B cell (primary cell): ENCODE measurements at regions not wholly inside any gene's neighbourhood (a gene's known extent, or its start where the extent isn't known, plus 50 kb on each side); places are given as distances from the start of the nearest gene placed in this dataset.

Experiments used
- CTCF ChIP-seq: fragments of 200-600 bp; IDR thresholded peaks from one replicate; pipeline ENCODE4 v1.8.0; 2022; ENCODE audit warnings: antibody characterized with exemption, mild to moderate bottlenecking
- EZH2 ChIP-seq: IDR thresholded peaks from 2 replicates; pipeline ENCODE4 v1.6.1; 2012; ENCODE audit warnings: borderline replicate concordance, low read depth, mild to moderate bottlenecking, moderate library complexity, low read length; ENCODE audit not compliant: insufficient read depth, poor library complexity, severe bottlenecking

- TF ChIP-seq CTCF (no peak), EZH2 (no peak)
These were observed 278.0 kb upstream of the TCF4 start for GRCh38 chr18:55866006-55866405.
